Activated naive CD4-positive, alpha-beta T cell treated with anti-CD3 and anti-CD28 coated beads for 36 hours (primary cell): ENCODE measurements at regions not wholly inside any gene's neighbourhood (a gene's known extent, or its start where the extent isn't known, plus 50 kb on each side); places are given as distances from the start of the nearest gene placed in this dataset.

Experiments used
- CTCF ChIA-PET: fragments of 350-600 bp; sonication (Branson Sonifier 250); formaldehyde crosslinking; loops from one replicate; lab custom pipeline; 2021; ENCODE audit warnings: antibody characterized with exemption; lab: Charles Lee
- DNase-seq: peaks from one replicate; pipeline ENCODE4 v3.0.0-alpha.2; 2020
- H3K27ac Mint-ChIP-seq: one replicate; pipeline ENCODE4 v1.8.0; 2021; ENCODE audit warnings: mild to moderate bottlenecking, mixed read lengths
- H3K27me3 Mint-ChIP-seq: one replicate; pipeline ENCODE4 v1.8.0; 2021; ENCODE audit warnings: low read depth, mixed read lengths
- H3K36me3 Mint-ChIP-seq: one replicate; pipeline ENCODE4 v1.8.0; 2021; ENCODE audit warnings: low read depth, mixed read lengths
- H3K4me1 Mint-ChIP-seq: one replicate; pipeline ENCODE4 v1.8.0; 2021; ENCODE audit warnings: low read depth, mixed read lengths
- H3K4me3 Mint-ChIP-seq: one replicate; pipeline ENCODE4 v1.8.0; 2021; ENCODE audit warnings: mild to moderate bottlenecking, moderate library complexity, mixed read lengths
- H3K9me3 Mint-ChIP-seq: one replicate; pipeline ENCODE4 v1.8.0; 2021; ENCODE audit warnings: mixed read lengths
- intact Hi-C: fragments of 100-400 bp; cut with micrococcal nuclease; formaldehyde crosslinking; loops from one replicate; pipeline ENCODE4 v1.15.1; 2023

- Mint-ChIP-seq H3K27me3 (no peaks in the 10 kb centered on the region), H3K4me1 (no peaks in the 10 kb centered on the region), H3K4me3 (no peak overlapping the region), H3K36me3 (no peaks in the 10 kb centered on the region), H3K27ac (no peak overlapping the region), H3K9me3 (peaks cover 3% of the 10 kb centered on the region)
- CTCF ChIA-PET: no interaction called here
- no peak for DNase-seq
- intact Hi-C loops: no loop called here
Observed at GRCh38 chr2:103235283-103235682, 473.5 kb downstream of the TMEM182 start.

- H3K4me1 Mint-ChIP-seq: no peaks in the 10 kb centered on the region
- intact Hi-C loops: no loop called here
- CTCF ChIA-PET: no interaction called here
Observed at GRCh38 chr2:103249462-103249861, 487.6 kb downstream of the TMEM182 start.

GRCh38 chr2:103252781-103253180 is 490.9 kb downstream of the TMEM182 start:
- Mint-ChIP-seq H3K4me1 (no peaks in the 10 kb centered on the region), H3K36me3 (no peaks in the 10 kb centered on the region), H3K27ac (no peak overlapping the region), H3K4me3 (no peak overlapping the region), H3K9me3 (peaks cover 6% of the 10 kb centered on the region), H3K27me3 (no peaks in the 10 kb centered on the region)
- DNase-seq: no peak
- intact Hi-C loops: no loop called here
- CTCF ChIA-PET: no interaction called here

More at GRCh38 chr2:103249462-103249861, 487.6 kb downstream of the TMEM182 start:
- Mint-ChIP-seq H3K27me3 (no peaks in the 10 kb centered on the region), H3K4me3 (no peak overlapping the region), H3K27ac (no peak overlapping the region), H3K36me3 (no peaks in the 10 kb centered on the region), H3K9me3 (peaks cover 2% of the 10 kb centered on the region)
- no peak for DNase-seq

GRCh38 chr2:103254611-103255010 is 492.8 kb downstream of the TMEM182 start:
- Mint-ChIP-seq H3K9me3 (peaks cover 6% of the 10 kb centered on the region), H3K27ac (no peak overlapping the region), H3K4me3 (no peak overlapping the region), H3K36me3 (no peaks in the 10 kb centered on the region), H3K27me3 (no peaks in the 10 kb centered on the region), H3K4me1 (no peaks in the 10 kb centered on the region)
- CTCF ChIA-PET: no interaction called here
- DNase-seq: no peak
- intact Hi-C loops: no loop called here

GRCh38 chr2:103264058-103264768 is 502.4 kb downstream of the TMEM182 start:
- no peak for DNase-seq
- CTCF ChIA-PET: interaction anchor here (0.6 kb wide), 1 partner anchor 1736 kb away, joined by 3 read pairs; no protein-coding TSS in a partner anchor
- no peaks in the 10 kb centered on the region for H3K36me3 Mint-ChIP-seq
- no peaks in the 10 kb centered on the region for H3K9me3 Mint-ChIP-seq
- intact Hi-C loops: no loop called here
- H3K27ac Mint-ChIP-seq: no peak overlapping the region
- H3K4me1 Mint-ChIP-seq: no peaks in the 10 kb centered on the region
- H3K4me3 Mint-ChIP-seq: no peak overlapping the region
- no peaks in the 10 kb centered on the region for H3K27me3 Mint-ChIP-seq

- peaks cover 5% of the 10 kb centered on the region for H3K9me3 Mint-ChIP-seq
- no peaks in the 10 kb centered on the region for H3K27me3 Mint-ChIP-seq
- H3K36me3 Mint-ChIP-seq: no peaks in the 10 kb centered on the region
- H3K27ac Mint-ChIP-seq: no peak overlapping the region
- CTCF ChIA-PET: no interaction called here
- no peaks in the 10 kb centered on the region for H3K4me1 Mint-ChIP-seq
- intact Hi-C loops: no loop called here
- no peak overlapping the region for H3K4me3 Mint-ChIP-seq
- DNase-seq: no peak
Observed at GRCh38 chr2:103265521-103265920, 503.7 kb downstream of the TMEM182 start.

GRCh38 chr2:103268841-103269498 is 507.1 kb downstream of the TMEM182 start:
- H3K4me3 Mint-ChIP-seq: no peak overlapping the region
- no peaks in the 10 kb centered on the region for H3K36me3 Mint-ChIP-seq
- no peaks in the 10 kb centered on the region for H3K27me3 Mint-ChIP-seq
- CTCF ChIA-PET: interaction anchor here (0.7 kb wide), 1 partner anchor 244 kb away, joined by 4 read pairs; no protein-coding TSS in a partner anchor
- DNase-seq: no peak
- intact Hi-C loops: no loop called here
- H3K27ac Mint-ChIP-seq: no peak overlapping the region
- H3K4me1 Mint-ChIP-seq: no peaks in the 10 kb centered on the region
- H3K9me3 Mint-ChIP-seq: peaks cover 9% of the 10 kb centered on the region

- no peaks in the 10 kb centered on the region for H3K4me1 Mint-ChIP-seq
- no peak overlapping the region for H3K4me3 Mint-ChIP-seq
- DNase-seq: no peak
- intact Hi-C loops: no loop called here
- H3K9me3 Mint-ChIP-seq: peaks cover 5% of the 10 kb centered on the region
- CTCF ChIA-PET: no interaction called here
- H3K27me3 Mint-ChIP-seq: no peaks in the 10 kb centered on the region
- H3K36me3 Mint-ChIP-seq: no peaks in the 10 kb centered on the region
- no peak overlapping the region for H3K27ac Mint-ChIP-seq
Observed at GRCh38 chr2:103276869-103277268, 515.0 kb downstream of the TMEM182 start.

GRCh38 chr2:103284750-103285149 is 522.9 kb downstream of the TMEM182 start:
- intact Hi-C loops: no loop called here
- H3K27ac Mint-ChIP-seq: no peak overlapping the region
- no peaks in the 10 kb centered on the region for H3K36me3 Mint-ChIP-seq
- H3K4me3 Mint-ChIP-seq: no peak overlapping the region
- DNase-seq: no peak
- no peaks in the 10 kb centered on the region for H3K27me3 Mint-ChIP-seq
- peaks cover 3% of the 10 kb centered on the region for H3K9me3 Mint-ChIP-seq
- H3K4me1 Mint-ChIP-seq: no peaks in the 10 kb centered on the region
- CTCF ChIA-PET: no interaction called here

GRCh38 chr2:103285354-103285753 is 523.5 kb downstream of the TMEM182 start:
- Mint-ChIP-seq H3K4me1 (no peaks in the 10 kb centered on the region), H3K9me3 (peaks cover 3% of the 10 kb centered on the region), H3K27me3 (no peaks in the 10 kb centered on the region), H3K4me3 (no peak overlapping the region), H3K36me3 (no peaks in the 10 kb centered on the region), H3K27ac (no peak overlapping the region)
- no peak for DNase-seq
- CTCF ChIA-PET: no interaction called here
- intact Hi-C loops: no loop called here

- intact Hi-C loops: no loop called here
- no peaks in the 10 kb centered on the region for H3K36me3 Mint-ChIP-seq
- H3K27me3 Mint-ChIP-seq: peaks cover 2% of the 10 kb centered on the region
- H3K4me1 Mint-ChIP-seq: no peaks in the 10 kb centered on the region
- H3K4me3 Mint-ChIP-seq: no peak overlapping the region
- H3K9me3 Mint-ChIP-seq: no peaks in the 10 kb centered on the region
- no peak overlapping the region for H3K27ac Mint-ChIP-seq
- CTCF ChIA-PET: no interaction called here
- no peak for DNase-seq
Observed at GRCh38 chr2:103287746-103288145, 525.9 kb downstream of the TMEM182 start.

- Mint-ChIP-seq H3K4me1 (no peaks in the 10 kb centered on the region), H3K27ac (no peak overlapping the region), H3K9me3 (no peaks in the 10 kb centered on the region), H3K27me3 (peaks cover 7% of the 10 kb centered on the region), H3K36me3 (no peaks in the 10 kb centered on the region), H3K4me3 (no peak overlapping the region)
- intact Hi-C loops: no loop called here
- CTCF ChIA-PET: interaction anchor here (0.6 kb wide), 1 partner anchor 223 kb away, joined by 3 read pairs; no protein-coding TSS in a partner anchor
- DNase-seq: no peak
Observed at GRCh38 chr2:103288696-103289095, 526.9 kb downstream of the TMEM182 start.
